GM12892 (cell line): ENCODE measurements at regions not wholly inside any gene's neighbourhood (a gene's known extent, or its start where the extent isn't known, plus 50 kb on each side); places are given as distances from the start of the nearest gene placed in this dataset.

Experiments used
- DNase-seq: peaks from one replicate; pipeline ENCODE4 v3.0.0; 2011; ENCODE audit not compliant: insufficient read length
- FAIRE-seq: peaks from 2 replicates; lab custom pipeline; 2011; peaks lifted over from hg19 to GRCh38; lab: Jason Lieb, UNC
- POLR2A ChIP-seq: IDR thresholded peaks from 2 replicates; pipeline ENCODE4 v1.6.1; 2011; ENCODE audit warnings: low read depth, low read length, control low read depth
- POLR2AphosphoS5 ChIP-seq: IDR thresholded peaks from 2 replicates; pipeline ENCODE4 v1.6.1; 2011; ENCODE audit warnings: low read depth, low read length, control low read depth
- TAF1 ChIP-seq: IDR thresholded peaks from 2 replicates; pipeline ENCODE4 v1.6.1; 2011; ENCODE audit warnings: low read depth, mild to moderate bottlenecking, control low read depth, low read length, borderline replicate concordance

- TF ChIP-seq POLR2AphosphoS5 = no peak
- TF ChIP-seq TAF1 = no peak
- TF ChIP-seq POLR2A = no peak
- DNase-seq (no peak), FAIRE-seq (no peak)
Observed at GRCh38 chr10:52645187-52645758, 127.3 kb downstream of the MBL2 start.

- TF ChIP-seq POLR2A = no peak
- TF ChIP-seq TAF1 = no peak
- no peak for TF ChIP-seq POLR2AphosphoS5
- no peak for FAIRE-seq
- no peak for DNase-seq
Observed at GRCh38 chr10:52649511-52649910, 123.1 kb downstream of the MBL2 start.

DNA sequence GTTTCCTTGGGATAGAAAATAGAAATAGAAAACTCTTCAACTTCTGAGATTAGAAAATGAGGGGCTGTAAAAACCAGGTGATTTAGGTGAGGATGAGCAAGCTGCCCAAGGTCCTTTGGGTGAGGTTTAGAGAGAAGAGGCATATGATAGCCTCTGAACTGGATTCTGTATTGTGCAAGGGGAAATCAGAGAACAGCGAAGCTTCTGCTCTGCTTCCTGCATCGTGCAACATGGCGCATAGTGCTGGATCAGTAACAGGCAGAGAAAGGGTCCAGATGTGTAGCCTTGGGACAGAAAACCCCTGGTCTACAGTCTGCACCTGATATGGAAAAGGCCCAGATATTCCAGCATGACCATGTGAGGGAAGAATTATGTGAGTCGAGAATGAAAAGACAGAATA, 121.7 kb downstream of the MBL2 start:
- no peak for DNase-seq
- no peak for TF ChIP-seq TAF1
- TF ChIP-seq POLR2A = no peak
- no peak for TF ChIP-seq POLR2AphosphoS5
- no peak for FAIRE-seq

GRCh38 chr10:52651293-52651692, 121.3 kb downstream of the MBL2 start:
- DNase-seq (no peak), FAIRE-seq (no peak)
- TF ChIP-seq TAF1 = no peak
- no peak for TF ChIP-seq POLR2A
- TF ChIP-seq POLR2AphosphoS5 = no peak

GRCh38 chr10:52652431-52653262, 119.9 kb downstream of the MBL2 start:
- TF ChIP-seq POLR2AphosphoS5 = no peak
- no peak for DNase-seq
- FAIRE-seq = no peak

- no peak for FAIRE-seq
- no peak for DNase-seq
- TF ChIP-seq POLR2AphosphoS5 (no peak), TAF1 (no peak), POLR2A (no peak)
Observed at GRCh38 chr10:52653263-52653909, 119.2 kb downstream of the MBL2 start.

- FAIRE-seq (no peak), DNase-seq (no peak)
- TF ChIP-seq TAF1 (no peak), POLR2A (no peak), POLR2AphosphoS5 (no peak)
Observed at GRCh38 chr10:52654201-52654600, 118.4 kb downstream of the MBL2 start.

- TF ChIP-seq POLR2A = no peak
- no peak for TF ChIP-seq TAF1
- TF ChIP-seq POLR2AphosphoS5 = no peak
Observed at GRCh38 chr10:52658112-52658511, 114.5 kb downstream of the MBL2 start.

DNA sequence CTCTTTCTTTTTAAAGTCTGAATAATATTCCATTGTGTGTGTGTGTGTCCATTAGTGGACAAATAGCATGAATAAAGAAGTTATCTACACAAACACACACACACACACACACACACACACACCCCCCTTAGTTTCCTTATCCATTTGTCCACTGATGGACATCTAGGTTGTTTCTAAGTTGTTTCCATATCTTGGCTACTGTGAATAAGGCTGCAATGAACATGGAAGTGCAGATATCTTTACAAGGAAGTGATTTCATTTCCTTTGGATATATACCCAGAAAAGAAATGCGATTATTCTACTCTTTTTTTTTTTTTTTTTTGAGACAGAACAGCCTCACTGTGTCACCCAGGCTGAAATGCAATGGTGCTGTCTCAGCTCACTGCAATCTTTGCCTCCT, 113.5 kb downstream of the MBL2 start:
- no peak for DNase-seq
- FAIRE-seq = no peak
- TF ChIP-seq POLR2A = no peak
- no peak for TF ChIP-seq TAF1
- no peak for TF ChIP-seq POLR2AphosphoS5

More at GRCh38 chr10:52658112-52658511, 114.5 kb downstream of the MBL2 start:
- FAIRE-seq = no peak
- no peak for DNase-seq

GRCh38 chr10:52662256-52662655, 110.3 kb downstream of the MBL2 start:
- TF ChIP-seq POLR2AphosphoS5 = no peak
- TF ChIP-seq POLR2A = no peak
- no peak for TF ChIP-seq TAF1
- DNase-seq = no peak
- no peak for FAIRE-seq

- FAIRE-seq = no peak
Observed at GRCh38 chr10:52663161-52663560, 109.4 kb downstream of the MBL2 start.

More at GRCh38 chr10:52663161-52663560, 109.4 kb downstream of the MBL2 start:
- no peak for DNase-seq
- TF ChIP-seq TAF1 (no peak), POLR2A (no peak), POLR2AphosphoS5 (no peak)
